GM21360 (cell line): ENCODE measurements at regions not wholly inside any gene's neighbourhood (a gene's known extent, or its start where the extent isn't known, plus 50 kb on each side); places are given as distances from the start of the nearest gene placed in this dataset.

Experiments
- ATAC-seq: cut with Tn5 transposase; IDR thresholded peaks from one replicate; pipeline ENCODE4 v1.9.1; 2021; ENCODE audit warnings: mild to moderate bottlenecking, moderate library complexity; ENCODE audit not compliant: unreplicated experiment

DNA sequence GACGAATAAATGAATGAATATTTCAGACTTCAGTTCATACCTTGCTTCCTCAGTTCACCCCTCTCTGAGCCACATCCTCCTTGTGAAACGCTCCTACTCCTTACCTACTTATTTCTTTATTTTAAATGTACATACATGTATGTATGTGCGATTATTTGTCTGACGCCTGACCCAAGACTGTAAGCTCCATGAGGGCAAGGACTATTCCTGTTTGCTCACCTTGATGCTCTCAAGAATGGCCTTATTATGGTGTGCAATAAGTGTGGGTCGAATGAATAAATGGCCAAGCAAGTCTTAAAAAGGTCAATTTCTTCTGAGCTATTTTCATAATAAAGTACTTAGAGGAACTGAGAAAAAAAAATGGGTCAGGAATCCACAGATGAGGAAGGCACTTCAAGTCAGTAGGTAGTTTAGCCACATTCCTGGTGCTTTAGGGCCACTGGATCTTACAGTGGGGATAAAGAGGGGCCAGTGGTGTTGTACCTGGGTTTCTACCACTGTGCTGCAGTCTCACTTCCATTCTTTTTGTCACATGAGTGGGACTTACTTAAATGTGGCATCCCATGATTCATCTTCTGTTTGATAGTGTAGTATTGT is 74.7 kb downstream of the SDC1 start:
- ATAC-seq: no peak

DNA sequence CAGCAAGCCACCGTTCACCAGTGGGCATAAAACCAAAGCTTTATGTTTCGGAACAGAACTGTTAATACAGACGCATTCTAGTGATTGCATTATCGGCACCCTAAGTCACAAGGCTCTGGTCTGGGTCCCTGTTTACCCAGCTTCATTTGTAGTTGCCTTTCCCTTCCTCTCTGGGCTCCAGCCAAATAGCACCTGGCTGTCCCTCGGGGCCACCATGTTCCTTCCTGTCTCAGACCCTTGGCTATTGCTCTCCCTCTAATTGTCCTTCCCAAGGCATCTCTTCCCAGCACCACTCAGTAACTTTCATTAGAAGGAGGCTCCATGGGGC is 75.3 kb downstream of the SDC1 start:
- ATAC-seq: no peak

DNA sequence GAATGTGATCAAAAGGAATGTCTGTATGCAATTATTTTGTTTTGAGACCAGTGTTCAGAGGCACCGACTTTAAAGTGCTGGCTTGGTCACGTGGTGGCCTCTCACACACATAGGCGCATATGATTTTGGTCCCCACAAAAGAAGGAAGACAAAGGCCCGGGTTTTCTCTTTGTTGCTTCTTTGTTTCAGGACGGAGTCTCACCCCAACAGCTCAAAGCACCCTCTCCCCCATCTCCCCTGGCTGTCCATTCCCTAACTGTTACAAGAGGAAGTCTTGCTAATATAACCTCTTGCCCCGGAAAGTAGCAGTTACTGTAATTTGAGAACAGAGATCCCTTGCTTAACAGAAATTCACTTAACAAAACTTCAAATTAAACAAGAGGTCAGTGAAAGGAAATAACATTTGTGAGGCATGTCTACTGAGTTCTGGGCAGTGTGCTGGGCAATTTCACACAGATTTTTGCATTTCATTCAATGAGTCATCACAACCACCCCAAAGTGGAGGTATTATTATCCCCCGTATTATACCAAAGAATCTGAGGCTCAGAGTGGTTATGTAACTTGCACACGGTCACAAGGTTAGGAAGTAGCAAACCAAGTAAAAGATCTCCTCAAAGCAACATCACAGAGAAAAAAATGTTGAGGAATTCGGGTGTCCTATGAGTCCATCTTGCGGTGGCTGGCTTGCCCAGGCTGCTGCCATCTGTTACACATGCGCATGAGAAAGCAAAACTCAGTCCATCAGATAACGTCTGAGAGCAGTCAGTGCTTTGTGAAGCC is 75.8 kb downstream of the SDC1 start:
- no peak for ATAC-seq

DNA sequence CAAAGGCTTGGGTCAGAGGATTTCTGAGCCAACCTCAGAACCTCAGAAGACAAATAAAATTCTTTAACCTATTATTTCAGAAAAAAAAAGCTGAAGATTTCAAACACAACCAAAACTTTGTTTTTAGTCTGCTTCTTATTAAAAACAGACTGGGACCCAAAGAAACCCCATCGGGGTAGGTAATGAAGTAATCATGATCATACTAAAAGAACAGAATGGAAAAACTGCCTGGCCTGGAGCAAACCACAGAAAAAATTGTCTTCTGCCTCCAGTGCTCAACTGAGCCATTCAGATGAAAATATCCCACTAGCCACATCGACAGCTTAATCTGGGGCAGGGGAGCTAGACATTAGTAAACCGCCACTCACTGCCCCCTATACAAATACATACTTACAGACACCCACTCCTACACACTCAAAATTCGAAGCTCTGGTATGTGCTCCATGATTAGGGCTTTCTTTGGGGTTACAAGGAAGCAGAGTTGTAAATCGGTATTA is 76.5 kb downstream of the SDC1 start:
- ATAC-seq: no peak

DNA sequence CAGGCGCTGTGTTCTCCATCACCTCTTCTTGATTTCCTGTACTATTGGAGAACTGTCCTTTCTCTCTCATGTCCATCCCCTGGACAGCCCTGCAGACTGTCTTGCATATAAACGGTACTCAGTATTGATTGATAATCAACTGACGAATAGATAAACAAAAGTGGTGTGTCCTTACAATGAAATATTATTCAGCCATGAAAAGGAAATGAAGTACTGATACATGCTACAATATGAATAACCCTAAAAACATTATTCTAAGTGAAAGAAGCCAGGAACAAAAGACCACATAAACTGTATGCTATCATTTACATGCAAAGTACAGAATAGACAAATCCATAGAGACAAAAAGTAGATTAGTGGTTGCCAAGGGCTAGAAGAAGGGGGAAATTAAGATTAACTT is 77.6 kb downstream of the SDC1 start:
- ATAC-seq: no peak

DNA sequence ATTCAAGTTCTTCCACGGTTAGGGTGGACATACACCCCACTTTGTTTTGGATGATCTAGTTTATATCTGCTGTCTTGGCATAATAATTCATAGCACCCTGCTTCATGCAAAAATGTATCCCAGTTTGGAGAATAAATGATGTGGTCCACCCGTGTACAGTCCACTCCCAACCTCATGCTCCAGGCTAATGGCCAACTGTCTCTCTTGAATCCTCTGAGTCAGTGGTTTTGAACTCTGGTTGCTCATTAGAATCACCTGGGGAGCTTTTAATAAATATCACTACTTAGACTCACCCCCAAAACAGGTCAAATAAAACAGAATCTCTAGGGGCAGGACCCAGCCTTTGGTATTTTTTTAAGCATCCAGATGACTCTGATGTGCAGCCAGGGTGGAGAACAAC is 78.5 kb downstream of the SDC1 start:
- no peak for ATAC-seq

DNA sequence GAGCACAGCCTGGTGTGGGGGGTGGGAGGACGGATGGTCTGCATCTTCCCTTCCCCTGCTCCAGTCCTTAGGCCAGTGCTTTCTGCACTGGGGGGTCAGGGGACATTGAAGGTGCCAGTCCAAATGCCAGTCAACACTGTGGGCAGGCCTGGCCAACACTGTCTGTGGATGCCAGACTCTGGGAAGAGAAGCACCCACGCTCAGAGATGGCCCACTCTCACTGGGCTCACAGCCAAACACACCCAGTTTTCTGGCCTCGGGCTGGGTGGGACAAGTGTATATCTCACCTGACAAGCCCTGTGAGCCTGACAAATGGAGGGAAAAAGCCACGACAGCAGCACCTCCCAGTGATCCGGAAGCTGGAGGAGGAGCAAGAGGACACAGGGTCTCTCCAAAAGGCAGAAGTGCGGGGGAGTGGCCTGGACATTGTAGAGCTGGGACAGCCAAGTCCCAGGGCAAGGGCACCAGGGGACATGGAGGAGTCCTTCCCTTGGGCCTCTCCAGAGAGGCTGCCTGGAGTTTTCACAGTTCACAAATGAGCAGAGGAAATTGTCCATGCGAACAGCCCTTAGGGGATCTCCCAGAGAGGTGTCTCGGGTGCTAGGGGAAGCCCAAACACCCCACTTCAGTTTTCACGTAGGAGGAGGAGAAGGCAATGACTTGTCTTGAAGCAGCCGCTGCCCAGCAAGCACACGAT is 79.3 kb downstream of the SDC1 start:
- ATAC-seq: peak; percentile 75

DNA sequence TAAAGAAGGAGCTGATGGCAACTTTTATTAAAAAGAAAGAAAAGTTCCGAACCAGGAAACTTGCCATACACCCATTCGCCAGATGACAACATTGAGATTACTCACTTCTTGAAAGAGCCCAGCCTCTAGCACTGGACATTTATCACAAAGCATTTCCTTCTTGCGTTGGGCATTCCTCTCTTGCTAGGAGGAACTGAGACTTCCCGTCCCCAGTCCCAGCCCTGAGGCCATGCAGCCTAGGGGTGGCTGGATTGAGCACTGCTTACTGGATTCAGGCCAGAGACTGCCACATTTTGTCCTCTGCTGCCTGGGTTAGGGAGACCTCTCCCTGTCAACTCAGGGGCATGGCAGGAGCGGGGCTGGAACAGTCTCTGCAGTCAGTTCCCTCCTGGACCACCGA is 80.1 kb downstream of the SDC1 start:
- ATAC-seq: no peak

DNA sequence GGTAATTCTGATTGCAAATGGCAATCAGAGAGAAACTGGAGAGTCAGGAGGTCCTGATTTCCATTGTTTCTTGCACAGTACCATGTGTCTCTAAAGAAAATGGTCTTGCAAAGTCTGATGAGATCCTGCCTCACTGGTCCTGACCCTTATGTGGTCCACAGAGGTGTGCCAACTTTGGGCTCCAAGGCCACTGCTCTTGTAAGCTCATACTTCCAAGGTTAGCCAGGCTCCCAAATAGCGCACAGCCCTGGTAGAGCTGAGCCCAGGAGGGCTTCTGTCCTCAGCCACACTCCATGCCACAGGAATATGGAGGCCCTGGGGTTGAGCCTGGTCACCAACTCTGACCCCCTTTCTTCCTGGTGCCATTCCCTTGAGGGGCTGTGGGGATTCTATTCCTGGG is 80.7 kb downstream of the SDC1 start:
- no peak for ATAC-seq

DNA sequence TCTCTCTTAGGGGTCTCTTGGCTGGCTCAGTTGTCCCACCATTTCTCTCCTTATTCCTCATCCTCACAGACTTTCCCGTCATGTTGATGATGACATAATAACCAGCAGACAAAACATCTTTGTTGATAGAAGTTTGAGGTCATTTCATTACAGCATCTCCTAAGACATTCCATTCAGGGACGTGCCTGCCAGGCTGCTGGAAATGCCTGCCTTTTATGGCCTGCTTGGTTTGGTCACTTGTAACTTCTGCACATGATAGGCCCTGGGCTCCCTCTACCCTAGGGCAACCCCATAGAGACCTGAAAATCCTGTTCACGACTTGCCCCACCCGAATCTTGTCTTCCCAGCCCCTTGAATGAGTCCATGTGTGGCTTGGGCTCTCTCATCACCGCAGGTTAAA is 81.7 kb downstream of the SDC1 start:
- no peak for ATAC-seq

DNA sequence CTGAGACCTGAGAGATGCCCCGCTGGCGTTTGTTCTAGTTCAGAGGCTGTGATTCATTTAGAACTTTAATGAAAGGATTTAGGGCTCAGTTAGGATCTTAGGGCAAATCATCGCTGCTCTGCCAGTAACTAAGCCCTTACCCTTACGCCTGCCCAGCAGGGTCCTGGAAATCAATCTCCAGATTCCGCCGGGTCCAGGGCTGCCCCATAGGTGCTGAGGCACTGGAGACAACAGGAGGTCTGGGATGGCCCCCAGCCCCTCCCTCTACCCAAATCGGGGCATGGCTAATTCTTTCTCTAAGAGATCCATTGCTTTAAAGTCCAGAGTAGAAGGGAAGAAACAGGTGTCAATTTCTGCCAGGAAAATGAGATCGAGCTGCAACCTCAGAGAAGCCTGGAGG is 83.1 kb downstream of the SDC1 start:
- no peak for ATAC-seq

DNA sequence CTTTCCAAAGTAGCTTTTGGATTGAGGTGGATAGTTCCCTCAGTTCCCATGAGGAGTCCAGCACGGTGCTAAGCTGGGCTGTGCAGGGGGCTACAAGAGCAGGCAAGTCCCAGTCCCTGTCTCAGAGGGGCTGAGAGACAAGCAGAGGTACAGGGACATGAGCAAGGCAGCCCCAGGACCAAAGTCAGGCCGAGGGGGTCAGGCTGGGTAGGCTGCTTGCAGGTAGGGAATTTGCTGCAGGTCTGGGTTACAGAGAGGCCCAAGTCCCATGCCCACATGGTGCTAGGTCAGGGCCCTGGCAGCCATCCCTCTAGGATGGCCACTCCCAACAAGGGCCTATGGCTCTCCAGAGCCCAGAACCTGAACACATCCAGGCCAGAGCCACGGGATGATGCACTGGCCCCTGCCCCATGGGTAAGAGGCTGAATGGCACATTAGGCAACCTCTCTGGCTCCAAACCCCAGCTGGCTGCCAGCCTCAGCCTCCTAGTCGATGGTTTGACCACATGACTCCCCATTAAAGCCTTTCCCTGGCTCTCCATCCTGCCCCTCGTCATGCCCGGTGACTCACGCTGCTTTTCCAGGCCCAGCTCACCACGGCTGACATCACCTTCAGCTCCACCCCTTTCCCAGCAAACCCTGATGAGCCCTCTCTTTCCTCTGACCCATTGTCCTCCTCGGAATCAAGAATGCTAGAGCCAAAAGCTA is 83.7 kb downstream of the SDC1 start:
- ATAC-seq: no peak

DNA sequence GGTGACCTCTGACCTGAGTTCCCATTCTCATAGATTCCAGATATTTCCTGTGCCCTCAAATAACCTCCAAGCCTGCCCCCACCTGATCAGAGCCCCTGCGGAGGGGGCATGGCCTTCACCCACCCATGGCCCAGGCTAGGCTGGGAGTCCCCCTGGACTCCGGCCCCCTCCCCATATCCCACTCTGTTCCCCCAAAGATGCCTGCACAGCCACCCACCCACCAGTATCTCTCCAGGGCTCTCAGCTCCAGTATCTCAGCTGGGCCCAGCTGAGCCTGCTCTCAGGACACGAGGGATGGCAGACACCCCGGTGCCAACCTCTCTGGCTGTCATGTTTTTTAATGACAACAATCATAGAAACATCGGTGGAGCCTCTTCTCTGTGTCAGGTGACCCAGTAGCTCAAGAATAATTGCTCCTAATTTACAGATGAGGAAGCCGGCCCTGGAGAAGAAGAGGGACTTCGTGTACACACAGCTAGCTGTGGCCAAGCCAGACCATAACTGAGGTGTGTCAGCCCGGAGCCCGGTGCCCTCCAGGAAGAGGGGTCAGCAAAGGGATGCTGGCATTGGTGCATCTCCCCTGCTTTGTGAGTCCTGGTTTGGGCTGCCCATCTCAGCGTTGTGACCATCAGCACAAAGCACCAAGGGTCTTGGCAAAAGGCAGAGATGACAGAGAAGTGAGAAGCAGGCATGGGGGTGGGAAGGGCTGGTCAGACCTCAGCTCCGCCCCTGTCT is 84.4 kb downstream of the SDC1 start:
- ATAC-seq: no peak

DNA sequence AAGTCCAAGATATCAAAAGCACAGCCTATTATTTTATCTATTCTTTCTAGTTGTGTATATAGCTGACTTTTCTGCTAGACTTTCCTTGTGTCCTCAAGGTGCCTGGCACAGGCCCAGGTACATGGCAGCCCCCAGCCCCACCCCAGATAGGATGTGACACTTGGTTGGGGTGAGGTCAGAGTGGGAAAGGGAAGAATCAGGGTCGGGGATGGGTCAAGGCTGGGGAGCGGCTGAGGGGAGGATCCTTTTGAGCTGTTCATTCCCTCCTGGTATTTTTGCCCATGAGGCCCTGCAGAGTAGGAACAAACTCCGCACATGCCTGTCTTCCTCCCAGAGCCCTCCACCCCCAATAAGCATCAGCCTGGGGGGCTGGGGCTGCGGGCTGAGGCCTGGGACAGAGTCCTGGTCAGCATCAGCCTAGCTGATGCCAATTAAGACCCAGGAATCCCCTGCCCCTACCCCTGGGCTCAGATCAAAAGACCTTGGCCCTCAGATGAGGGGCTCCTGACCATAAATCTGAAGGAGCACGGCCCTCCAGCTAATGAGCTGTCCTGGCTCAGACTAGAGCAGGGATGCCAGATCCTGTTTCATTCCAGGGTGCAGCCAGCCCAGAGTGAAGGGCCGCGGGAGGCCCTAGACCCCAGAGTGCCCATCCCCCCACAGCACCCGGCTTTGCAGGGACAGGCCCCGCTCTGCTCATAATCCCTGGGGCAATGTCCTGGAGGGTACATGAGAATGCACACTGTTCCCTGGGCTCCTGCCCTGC is 85.3 kb downstream of the SDC1 start:
- no peak for ATAC-seq

DNA sequence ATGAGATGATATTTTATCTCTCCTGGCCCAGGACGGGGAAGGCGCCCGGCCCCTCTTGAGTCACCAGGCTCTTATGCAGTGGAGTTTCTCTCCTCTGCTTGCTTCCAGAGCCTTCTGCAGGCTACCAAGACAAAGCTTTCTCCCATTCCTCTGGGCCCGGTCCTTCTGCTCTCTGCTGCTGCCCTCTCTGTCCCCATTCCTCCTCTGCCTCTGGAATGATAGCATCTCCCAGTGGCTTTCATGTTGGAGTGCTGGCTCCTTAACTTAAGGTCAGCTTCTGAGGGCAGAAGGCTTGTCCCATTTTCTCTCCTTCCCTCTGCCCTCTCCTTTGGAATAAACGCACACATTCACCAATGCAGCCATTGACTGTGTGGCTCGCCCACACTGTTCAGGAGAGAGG is 86.2 kb downstream of the SDC1 start:
- no peak for ATAC-seq

DNA sequence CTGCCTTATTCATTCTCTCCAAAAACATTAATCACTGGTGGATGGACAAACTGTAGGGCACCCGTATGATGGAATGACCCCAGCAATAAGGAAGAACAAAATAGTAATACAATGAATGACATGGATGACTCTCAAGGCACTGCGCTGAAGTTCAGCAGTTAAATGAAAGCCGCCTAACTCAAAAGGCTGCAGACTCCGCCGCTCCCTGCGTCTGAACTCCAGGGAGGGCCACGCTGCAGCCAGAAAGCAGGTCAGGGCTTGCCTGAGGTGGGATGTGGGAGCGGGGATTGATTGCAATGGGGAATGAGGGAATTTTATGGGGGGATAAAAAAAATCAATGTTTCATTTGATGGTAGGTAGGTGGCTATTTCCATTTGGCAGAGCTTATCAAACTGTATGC is 86.5 kb upstream of the LAPTM4A start:
- no peak for ATAC-seq

DNA sequence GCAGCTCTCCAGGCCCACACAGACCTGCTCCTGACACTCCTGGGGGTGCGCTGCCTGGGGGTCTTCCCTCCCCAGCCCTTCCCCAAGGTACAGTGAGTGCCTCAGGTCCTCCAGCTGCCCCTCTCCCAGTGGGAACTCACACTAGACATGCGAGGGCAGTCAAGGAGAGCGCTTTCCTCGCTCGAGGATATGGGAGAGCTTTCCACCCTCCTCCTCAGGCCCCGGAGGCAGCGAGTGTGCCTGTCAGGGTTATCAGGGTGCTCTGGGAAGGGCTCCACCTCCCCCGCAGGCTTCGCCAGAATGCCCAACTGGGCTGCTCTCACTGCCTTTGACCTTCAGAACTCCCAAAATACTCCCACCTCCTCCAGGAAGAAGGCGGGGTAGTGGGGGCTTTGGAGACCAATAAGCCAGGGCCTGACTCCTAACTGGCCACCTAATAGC is 85.7 kb upstream of the LAPTM4A start:
- ATAC-seq: no peak

DNA sequence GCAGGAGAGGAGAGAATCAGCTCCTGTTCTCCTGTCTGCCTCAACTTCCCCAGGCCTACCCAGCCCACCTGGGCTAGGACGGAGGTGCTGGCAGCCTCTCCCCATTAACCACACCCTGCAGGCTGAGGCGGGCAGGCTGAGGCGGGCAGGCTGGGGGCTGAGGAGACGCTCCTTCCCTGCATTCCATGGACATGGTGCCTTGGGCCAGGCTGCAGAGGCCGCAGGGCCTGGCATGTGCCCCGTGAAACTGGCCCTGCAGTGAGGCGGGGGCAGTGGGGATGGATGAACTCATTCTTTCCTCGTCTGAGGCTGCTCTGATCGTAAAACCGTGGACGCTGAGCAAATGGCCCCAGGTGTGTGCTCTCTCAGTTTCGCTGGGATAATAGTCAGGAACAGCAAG is 84.7 kb upstream of the LAPTM4A start:
- no peak for ATAC-seq

DNA sequence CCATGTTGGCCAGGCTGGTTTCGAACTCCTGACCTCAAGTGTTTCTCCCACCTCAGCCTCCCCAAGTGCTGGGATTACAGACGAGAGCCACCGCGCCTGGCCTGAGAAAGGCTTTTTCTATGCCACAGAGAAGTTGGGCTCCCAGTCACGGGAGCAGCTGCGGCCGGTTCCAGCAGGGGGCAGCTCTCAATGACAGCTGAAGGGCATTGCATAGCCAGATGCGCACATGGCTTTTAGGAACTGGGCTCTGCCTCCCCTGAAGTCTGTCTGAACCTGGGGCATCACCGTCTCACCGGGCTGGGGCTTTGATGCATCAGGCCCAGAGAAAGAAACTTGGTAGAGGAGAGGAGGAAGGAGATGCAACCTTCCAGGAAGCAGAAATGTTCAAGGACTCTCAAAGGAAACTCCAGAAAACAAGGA is 84.2 kb upstream of the LAPTM4A start:
- ATAC-seq: peak; percentile 92

DNA sequence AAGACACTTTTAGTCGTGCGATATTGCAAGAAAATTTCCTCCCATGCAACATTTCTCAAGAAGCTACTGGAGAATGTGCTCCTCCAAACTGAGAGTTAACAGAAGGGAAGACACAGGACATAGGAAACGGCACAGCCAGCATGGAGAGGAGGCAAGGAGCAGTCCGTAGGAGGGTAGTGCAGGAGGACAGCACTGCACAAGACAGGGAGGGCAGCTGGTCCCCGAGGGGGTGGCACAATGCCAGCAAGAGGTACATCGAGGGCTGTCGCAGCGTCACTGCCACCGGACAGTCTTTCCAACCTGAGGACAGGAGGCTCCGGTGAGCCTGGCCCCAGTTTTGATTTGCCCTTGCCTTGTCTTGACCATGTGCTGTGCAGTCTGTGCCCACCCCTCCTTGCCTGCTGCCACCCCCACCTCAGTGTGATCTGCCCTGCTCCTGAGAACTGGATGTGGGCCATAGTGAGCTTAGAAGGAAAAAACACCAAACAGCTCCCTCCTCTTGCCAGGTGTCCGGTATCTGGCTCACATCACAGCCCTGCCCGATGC is 81.6 kb upstream of the LAPTM4A start:
- no peak for ATAC-seq
